KOPT-K1 (cell line): ENCODE measurements at regions not wholly inside any gene's neighbourhood (a gene's known extent, or its start where the extent isn't known, plus 50 kb on each side); places are given as distances from the start of the nearest gene placed in this dataset.
A peak's percentile ranks its signal among the peaks of the same experiment; 100 is the strongest.
"Not testable (repeated sequence)": the region's sequence is repeated elsewhere in the genome, so short reads cannot be mapped to it uniquely, and the experiment has no call there.

Source experiments
- H3K27ac ChIP-seq: fragments of 200-600 bp; sonication (generic); 2 replicates; pipeline ENCODE4 v1.5.1; 2016; ENCODE audit warnings: antibody characterized with exemption, mild to moderate bottlenecking, low read depth, low read length; ENCODE audit not compliant: poor library complexity, severe bottlenecking
- H3K36me3 ChIP-seq: fragments of 200-600 bp; sonication (generic); 2 replicates; pipeline ENCODE4 v1.5.1; 2017; ENCODE audit warnings: antibody characterized with exemption, mild to moderate bottlenecking, low read length, moderate library complexity; ENCODE audit not compliant: insufficient read depth
- H3K9me3 ChIP-seq: fragments of 200-600 bp; sonication (generic); 2 replicates; pipeline ENCODE4 v1.5.1; 2017; ENCODE audit warnings: antibody characterized with exemption, low read length, mild to moderate bottlenecking; ENCODE audit not compliant: insufficient read depth, poor library complexity, severe bottlenecking

GRCh38 chr2:111480016-111480625 is 359.4 kb downstream of the BCL2L11 start:
- H3K9me3 ChIP-seq, H3K36me3 ChIP-seq: not testable (repeated sequence)
- H3K27ac ChIP-seq = peak overlapping the region; percentile 67

- not testable (repeated sequence) for H3K36me3 ChIP-seq, H3K9me3 ChIP-seq
- peak overlapping the region; percentile 67 for H3K27ac ChIP-seq
Observed at GRCh38 chr2:111480633-111481032, 359.9 kb downstream of the BCL2L11 start.

DNA sequence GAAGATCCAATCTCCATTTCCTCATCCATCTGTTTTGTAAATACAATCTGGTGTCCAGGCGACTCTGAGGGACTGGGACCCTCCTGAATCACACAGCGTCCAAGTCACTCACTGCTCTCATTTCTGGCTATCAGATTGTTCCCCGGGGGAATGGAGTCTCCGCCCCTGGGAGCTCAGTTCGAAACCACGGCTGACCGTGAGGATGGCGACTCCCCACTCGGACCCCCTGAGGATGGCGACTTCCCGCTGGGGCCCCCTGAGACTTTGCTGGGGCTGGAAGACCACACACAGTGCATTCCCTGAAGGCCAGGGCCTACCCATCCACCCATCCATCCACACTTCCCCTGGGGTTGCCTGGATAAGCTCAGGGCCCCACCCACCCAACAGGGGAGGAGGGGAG is 360.5 kb downstream of the BCL2L11 start:
- not testable (repeated sequence) for H3K9me3 ChIP-seq, H3K36me3 ChIP-seq, H3K27ac ChIP-seq

- not testable (repeated sequence) for H3K27ac ChIP-seq, H3K9me3 ChIP-seq
Observed at GRCh38 chr2:111482987-111483679, 362.4 kb downstream of the BCL2L11 start.

DNA sequence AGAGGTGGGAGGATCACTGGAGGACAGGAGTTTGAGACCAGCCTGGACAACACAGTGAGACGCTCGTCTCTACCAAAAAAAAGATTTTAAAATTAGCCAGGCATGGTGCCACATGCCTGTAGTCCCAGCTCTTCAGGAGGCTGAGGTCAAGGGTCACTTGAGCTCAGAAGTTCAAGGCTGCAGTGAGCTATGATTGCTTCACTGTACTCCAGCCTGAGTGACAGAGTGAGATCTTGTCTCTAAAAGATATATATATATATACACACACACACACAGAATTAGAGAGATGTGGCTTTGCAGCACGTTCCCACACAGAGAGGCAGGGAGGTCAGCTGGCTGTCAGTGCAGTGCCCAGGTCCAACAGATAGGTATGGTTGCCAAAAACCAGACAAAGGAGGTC is 363.4 kb downstream of the BCL2L11 start:
- not testable (repeated sequence) for H3K27ac ChIP-seq, H3K9me3 ChIP-seq, H3K36me3 ChIP-seq

More at GRCh38 chr2:111482987-111483679, 362.4 kb downstream of the BCL2L11 start:
- H3K36me3 ChIP-seq = not testable (repeated sequence)

GRCh38 chr2:111485895-111486294 is 365.2 kb downstream of the BCL2L11 start:
- H3K27ac ChIP-seq, H3K9me3 ChIP-seq, H3K36me3 ChIP-seq: not testable (repeated sequence)

GRCh38 chr2:111488451-111488850 is 367.7 kb downstream of the BCL2L11 start:
- not testable (repeated sequence) for H3K27ac ChIP-seq, H3K36me3 ChIP-seq, H3K9me3 ChIP-seq

DNA sequence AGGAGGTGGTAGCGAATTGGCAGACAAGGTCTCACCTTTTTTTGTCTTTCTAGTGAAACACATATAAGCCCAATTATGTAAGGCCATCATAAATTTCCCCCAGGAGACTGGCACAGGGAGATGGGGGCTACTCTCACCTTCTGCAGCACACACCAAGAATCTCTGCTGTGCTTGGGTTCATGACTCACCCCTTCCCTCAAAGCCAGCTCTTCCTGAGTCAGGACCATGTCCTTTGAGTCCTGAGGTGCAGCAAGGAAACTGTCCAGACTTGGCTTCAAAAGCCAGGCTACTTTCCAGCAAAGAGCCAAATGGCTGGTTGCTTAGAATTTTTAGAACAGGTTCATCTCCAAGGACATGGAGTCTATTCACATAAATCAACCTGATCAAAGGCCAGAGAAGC is 368.7 kb downstream of the BCL2L11 start:
- H3K27ac ChIP-seq, H3K9me3 ChIP-seq, H3K36me3 ChIP-seq: not testable (repeated sequence)

DNA sequence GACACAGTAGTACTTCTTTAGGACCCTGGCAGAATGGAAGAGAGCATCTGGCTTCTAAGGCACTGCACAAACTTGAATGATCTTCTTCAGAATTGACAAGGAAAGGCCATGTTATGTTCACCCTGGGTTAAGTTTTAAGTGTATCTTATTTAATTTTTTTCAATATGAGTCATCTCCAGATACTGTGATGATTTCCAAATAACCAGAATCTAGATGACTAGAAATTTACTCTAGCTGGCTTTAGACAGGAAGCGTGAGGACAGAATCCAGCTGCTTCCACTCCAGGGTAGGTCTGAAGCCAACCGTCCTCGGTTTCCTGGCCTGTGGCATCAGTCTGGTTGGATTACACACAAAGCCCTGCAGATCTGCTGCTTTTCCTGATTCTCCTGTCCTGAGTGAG is 370.5 kb downstream of the BCL2L11 start:
- H3K36me3 ChIP-seq, H3K9me3 ChIP-seq, H3K27ac ChIP-seq: not testable (repeated sequence)

DNA sequence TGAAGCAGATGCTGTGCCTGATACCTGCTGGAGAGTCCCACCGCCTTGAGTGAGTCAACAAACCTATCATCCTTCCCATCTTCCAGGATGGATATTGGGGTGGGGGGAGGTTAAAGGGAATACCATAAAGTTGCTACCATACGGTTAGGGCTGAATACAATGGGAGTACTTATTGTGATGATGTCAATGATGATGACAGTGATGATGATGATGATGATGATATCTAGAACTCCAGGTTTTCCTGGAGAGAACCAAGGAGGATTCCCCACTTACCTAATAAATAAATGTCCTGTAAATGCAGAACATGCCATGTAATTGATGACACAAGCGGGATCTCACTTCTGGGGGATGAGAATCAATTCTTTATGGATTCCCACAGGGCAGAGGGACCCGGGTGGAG is 370.9 kb downstream of the BCL2L11 start:
- H3K27ac ChIP-seq, H3K36me3 ChIP-seq, H3K9me3 ChIP-seq: not testable (repeated sequence)

DNA sequence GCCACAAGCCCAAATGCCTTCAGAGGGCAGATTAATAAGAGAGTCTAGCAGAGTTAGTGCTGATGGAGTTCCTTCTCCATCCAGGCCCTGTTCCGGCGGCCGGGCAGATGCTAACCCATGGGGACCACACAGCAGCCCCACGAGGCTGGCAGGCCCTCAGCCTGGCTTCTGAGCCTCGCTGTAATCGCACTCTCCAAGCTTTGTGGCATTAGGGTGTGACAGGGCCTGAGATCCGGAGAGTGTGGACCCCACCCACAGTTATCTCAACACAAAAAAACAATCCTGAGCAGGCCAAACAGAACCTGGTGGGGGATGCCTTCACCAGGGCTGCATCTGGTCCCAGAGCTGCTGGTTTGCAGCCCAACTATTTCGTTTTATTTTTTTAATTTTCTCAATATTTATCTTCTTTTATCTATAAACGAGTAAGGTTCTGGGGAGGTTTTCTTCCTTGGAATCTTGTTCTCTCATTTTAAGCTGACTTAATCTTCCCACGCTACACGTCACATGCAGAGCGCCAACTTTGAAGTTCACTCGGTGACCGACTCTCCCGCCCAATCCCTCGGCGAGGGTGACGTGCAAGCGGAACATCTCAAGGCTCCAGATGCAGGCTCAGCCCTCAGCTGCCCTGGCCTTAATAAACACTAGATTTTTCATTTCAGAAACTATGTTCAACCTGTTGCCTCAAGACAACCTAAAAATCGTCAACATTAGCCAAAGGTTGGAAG is 372.4 kb downstream of the BCL2L11 start:
- peak overlapping the region; percentile 60 for H3K27ac ChIP-seq
- not testable (repeated sequence) for H3K36me3 ChIP-seq

DNA sequence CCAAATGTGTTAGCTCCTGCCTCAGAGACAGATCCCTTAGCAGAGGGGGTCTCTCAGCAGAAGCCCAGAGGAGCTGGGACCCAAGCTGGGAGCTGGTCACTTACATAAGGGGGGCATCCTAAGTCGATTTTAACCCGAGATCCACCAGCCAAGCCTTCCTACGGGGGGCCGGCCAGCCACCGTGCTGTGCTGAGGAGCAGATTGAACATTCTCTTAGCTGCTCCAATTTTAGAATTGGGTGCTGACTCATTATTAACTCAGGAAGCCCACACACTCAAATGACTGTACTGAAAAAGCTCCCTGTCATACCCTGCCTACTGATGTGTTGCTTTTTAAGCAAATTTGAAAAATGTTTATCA is 373.0 kb downstream of the BCL2L11 start:
- H3K9me3 ChIP-seq, H3K36me3 ChIP-seq: not testable (repeated sequence)
- H3K27ac ChIP-seq = peak overlapping the region; percentile 60

More for the DNA sequence above, 372.4 kb downstream of the BCL2L11 start:
- H3K9me3 ChIP-seq = not testable (repeated sequence)

DNA sequence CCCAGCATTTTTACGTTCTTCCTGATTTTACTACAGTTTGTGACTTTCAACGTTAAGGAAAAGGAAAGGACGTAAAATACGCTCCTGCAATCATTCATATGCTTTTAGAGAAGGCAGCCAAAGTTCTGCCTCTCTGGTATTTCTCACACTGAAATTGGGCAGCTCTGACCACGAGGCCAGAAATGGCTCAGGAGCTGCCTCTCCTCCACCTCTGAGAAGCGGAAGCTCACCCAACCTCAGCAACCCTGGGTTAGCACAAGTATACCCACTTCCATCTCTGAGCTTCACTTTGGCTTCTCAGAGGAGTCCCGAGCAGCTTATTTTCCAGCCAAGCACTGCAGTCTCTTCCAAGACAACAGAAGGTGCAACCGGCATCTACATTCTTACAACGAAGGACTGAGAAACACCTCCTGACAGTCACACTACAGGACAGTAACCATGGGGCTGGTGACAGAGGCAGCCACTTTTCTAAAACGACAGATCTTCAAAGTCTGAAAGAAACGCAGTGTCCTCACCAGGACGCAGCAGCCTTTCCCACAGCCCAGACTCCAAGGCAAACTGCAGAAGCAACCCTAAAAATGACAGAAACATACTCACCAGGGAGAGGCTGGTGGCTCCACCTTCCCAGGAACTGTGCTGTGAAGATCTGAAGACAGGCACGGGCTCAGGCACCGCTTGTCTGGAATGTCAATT is 373.7 kb downstream of the BCL2L11 start:
- H3K27ac ChIP-seq = peak overlapping the region; percentile 76
- H3K9me3 ChIP-seq, H3K36me3 ChIP-seq: not testable (repeated sequence)

- not testable (repeated sequence) for H3K9me3 ChIP-seq, H3K36me3 ChIP-seq
- H3K27ac ChIP-seq = peak overlapping the region; percentile 76
Observed at GRCh38 chr2:111494981-111495315, 374.2 kb downstream of the BCL2L11 start.

DNA sequence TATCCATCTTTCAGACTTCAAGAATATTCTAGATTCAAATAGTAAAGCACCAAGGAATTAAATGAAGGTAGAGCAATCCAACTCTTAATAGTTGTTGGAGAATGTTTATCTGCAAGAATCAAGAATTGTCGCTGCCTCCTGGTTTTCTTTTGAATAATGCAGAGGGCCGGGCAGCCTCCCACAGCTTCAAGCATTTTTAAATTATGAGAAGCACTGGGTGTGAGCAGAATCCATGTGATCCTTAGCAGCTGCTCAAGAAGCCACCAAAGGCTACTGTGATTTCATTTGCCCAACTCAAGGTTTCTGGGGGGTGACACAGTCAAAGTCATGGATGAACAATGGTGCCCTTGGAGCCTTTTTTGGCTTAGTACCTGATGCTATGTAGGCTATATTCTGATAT is 374.9 kb downstream of the BCL2L11 start:
- not testable (repeated sequence) for H3K9me3 ChIP-seq, H3K27ac ChIP-seq, H3K36me3 ChIP-seq
